Right lobe of liver (tissue), 6 donors: ENCODE measurements at regions not wholly inside any gene's neighbourhood (a gene's known extent, or its start where the extent isn't known, plus 50 kb on each side); places are given as distances from the start of the nearest gene placed in this dataset.
"Not testable (repeated sequence)": the region's sequence is repeated elsewhere in the genome, so short reads cannot be mapped to it uniquely, and the experiment has no call there.

Source experiments
- ATAC-seq, 4 donors: fragments of 200-7000 bp; cut with Tn5 transposase; one replicate each; pipeline ENCODE4 v1.9.1; 2020; ENCODE audit warnings: mild to moderate bottlenecking in 4 of 4, moderate library complexity in 4 of 4
- DNase-seq, 3 donors: peaks; one replicate each; pipeline ENCODE4 v3.0.0-alpha.2; 2020
- H3K27ac ChIP-seq, 3 donors: fragments of 200-600 bp; one replicate each; pipeline ENCODE4 v1.8.0; 2022
- H3K27me3 ChIP-seq, 2 donors: fragments of 200-600 bp; one replicate each; pipeline ENCODE4 v1.8.0; 2022
- H3K36me3 ChIP-seq, 4 donors: fragments of 200-600 bp; sonication (generic) in 1 of 4; one replicate each; pipeline versions ENCODE4 v1.5.1 to v1.8.0; 2017 to 2022; ENCODE audit warnings: control low read depth in 1 of 4
- H3K4me1 ChIP-seq, 4 donors: fragments of 200-600 bp; sonication (generic) in 1 of 4; one replicate each; pipeline versions ENCODE4 v1.5.1 to v1.8.0; 2017 to 2022; ENCODE audit warnings: control low read depth in 1 of 4
- H3K4me3 ChIP-seq, 3 donors: fragments of 200-600 bp; one replicate each; pipeline ENCODE4 v1.8.0; 2022
- H3K9me3 ChIP-seq, 4 donors: fragments of 200-600 bp; sonication (generic) in 1 of 4; one replicate each; pipeline versions ENCODE4 v1.5.1 to v1.8.0; 2017 to 2022; ENCODE audit warnings: control low read depth in 1 of 4
- WGBS: methylation state at CpG from one replicate; pipeline ENCODE4 v1.1.6; 2018; ENCODE audit warnings: low coverage, low lambda C conversion rate; ENCODE audit not compliant: insufficient coverage; ENCODE audit errors: missing lambda C conversion rate; 5-methylcytosine and 5-hydroxymethylcytosine counted together
- intact Hi-C, 2 donors: fragments of 100-400 bp; cut with DNase I; formaldehyde crosslinking; loops; one replicate each; pipeline versions ENCODE4 v1.11.2 to v1.14.1; 2022
- donor health status: DM: no; HTN: yes; CAD: no.
- donor health status: DM: no; HTN: no; CAD: no.
- donor health status: DM: no; HTN: no; CAD: no.
- donor health status: DM: no; HTN: yes; CAD: no.
- donor health status: DM: no; HTN: yes; CAD: no.

DNA sequence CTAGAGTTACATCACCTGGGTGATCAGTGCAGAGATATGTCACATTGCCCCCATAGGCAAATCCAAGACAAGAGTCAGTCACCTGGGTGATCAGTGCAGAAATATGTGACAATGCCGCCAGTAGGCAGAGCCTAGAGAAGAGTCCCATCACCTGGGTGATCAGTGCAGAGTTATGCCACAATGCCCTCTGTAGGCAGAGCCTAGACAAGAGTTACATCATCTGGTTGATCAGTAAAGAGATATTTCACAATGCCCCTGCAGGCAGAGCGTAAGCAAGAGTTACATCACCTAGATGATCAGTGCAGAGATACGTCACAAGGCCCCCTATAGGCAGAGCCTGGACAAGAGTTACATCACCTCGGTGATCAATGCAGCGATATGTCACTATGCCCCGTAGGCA lies 63.3 kb upstream of the FRG2B start:
- DNase-seq, H3K4me3 ChIP-seq, intact Hi-C loops, H3K9me3 ChIP-seq, H3K36me3 ChIP-seq, H3K27me3 ChIP-seq, H3K4me1 ChIP-seq, H3K27ac ChIP-seq: not testable (repeated sequence)
- ATAC-seq = peak in 1 of 4 donors; percentile 20
- WGBS = 25% methylated on average over 6 of the region's 6 CpGs

DNA sequence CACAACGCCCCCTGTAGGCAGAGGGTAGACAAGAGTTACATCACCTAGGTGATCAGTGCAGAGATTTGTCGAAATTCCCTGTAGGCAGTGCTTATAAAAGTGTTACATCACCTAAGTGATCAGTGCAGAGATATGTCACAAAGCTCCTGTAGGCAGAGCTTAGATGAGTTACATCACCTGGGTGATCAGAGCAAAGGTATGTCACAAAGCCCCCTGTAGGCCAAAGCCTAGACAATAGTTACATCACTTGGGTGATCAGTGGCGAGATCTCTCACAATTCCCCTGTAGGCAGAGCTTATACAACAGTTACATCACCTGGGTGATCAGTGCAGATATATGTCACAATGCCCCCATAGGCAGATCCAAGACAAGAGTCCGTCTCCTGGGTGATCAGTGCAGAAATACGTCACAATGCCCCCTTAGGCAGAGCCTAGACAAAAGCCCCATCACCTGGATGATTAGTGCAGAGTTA lies 61.9 kb upstream of the FRG2B start:
- H3K4me1 ChIP-seq, H3K27me3 ChIP-seq, H3K4me3 ChIP-seq, H3K36me3 ChIP-seq, H3K27ac ChIP-seq, DNase-seq, H3K9me3 ChIP-seq, intact Hi-C loops: not testable (repeated sequence)
- WGBS = 7% methylated on average over 2 of the region's 5 CpGs
- ATAC-seq = peak in 1 of 4 donors; percentile 50

DNA sequence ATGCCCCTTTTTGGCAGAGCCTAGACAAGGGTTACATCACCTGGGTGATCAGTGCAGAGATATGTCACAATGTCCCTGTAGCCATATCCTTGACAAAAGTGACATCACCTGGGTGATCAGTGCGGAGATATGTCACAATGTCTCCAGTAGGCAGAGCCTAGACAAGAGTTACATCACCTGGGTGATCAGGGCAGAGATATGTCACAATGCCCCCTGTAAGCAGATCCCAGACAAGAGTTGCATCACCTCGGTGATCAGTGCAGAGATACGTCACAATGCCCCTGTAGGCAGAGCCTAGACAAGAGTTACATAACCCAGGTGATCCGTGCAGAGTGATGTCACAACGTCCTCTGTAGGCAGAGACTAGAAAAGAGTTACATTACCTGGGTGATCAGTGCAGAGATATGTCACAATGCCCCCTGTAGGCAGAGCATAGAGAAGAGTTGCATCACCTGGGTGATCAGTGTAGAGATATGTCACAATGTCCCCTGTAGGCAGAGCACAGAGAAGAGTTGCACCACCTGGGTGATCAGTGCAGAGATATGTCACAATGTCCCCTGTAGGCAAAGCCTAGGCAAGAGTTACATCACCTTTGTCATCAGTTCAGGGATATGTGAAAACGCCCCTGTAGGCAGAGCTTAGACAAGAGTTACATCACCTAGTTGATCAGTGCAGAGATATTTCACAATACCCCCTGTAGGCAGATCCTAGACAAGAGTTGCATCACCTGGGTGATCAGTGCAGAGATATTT lies 61.3 kb upstream of the FRG2B start:
- H3K9me3 ChIP-seq, DNase-seq, intact Hi-C loops, H3K36me3 ChIP-seq, H3K4me3 ChIP-seq, H3K4me1 ChIP-seq, H3K27ac ChIP-seq, H3K27me3 ChIP-seq: not testable (repeated sequence)
- ATAC-seq = peak; percentile 44 to 77 (median 66)
- WGBS = 25% methylated on average over 5 of the region's 6 CpGs

DNA sequence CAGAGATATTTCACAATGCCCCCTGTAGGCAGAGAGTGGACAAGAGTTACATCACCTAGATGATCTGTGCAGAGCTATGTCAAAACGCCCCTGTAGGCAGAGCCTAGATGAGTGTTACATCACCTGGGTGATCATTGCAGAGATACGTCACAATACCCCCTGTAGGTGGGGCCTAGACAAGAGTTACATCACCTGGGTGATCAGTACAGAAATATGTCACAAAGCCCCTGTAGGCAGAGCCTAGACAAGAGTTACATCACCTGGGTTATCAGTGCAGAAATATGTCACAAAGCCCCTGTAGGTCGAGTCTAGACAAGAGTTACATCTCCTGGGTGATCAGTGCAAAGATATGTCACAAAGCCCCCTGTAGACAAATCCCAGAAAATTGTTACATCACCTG lies 60.4 kb upstream of the FRG2B start:
- intact Hi-C loops, H3K4me3 ChIP-seq, H3K9me3 ChIP-seq, H3K4me1 ChIP-seq, DNase-seq, H3K36me3 ChIP-seq, H3K27me3 ChIP-seq, H3K27ac ChIP-seq: not testable (repeated sequence)
- no CpG with 5 or more reads among the region's 3 CpGs for WGBS
- ATAC-seq = peak; percentile 30 to 49 (median 35)
